GM18951 (cell line): ENCODE measurements at regions not wholly inside any gene's neighbourhood (a gene's known extent, or its start where the extent isn't known, plus 50 kb on each side); places are given as distances from the start of the nearest gene placed in this dataset.

Experiments used
- POLR2A ChIP-seq: IDR thresholded peaks from 4 replicates; pipeline ENCODE4 v1.6.1; 2011; ENCODE audit warnings: mild to moderate bottlenecking; ENCODE audit not compliant: insufficient read length, insufficient read depth; ENCODE audit errors: extremely low read depth
- in situ Hi-C: fragments of 300-500 bp; cut with MboI; formaldehyde crosslinking; loops from one replicate; pipeline ENCODE4 v1.12.0; 2022; ENCODE audit warnings: low sequenced_read_pairs, mixed read lengths, inconsistent platforms; ENCODE audit not compliant: unreplicated experiment

DNA sequence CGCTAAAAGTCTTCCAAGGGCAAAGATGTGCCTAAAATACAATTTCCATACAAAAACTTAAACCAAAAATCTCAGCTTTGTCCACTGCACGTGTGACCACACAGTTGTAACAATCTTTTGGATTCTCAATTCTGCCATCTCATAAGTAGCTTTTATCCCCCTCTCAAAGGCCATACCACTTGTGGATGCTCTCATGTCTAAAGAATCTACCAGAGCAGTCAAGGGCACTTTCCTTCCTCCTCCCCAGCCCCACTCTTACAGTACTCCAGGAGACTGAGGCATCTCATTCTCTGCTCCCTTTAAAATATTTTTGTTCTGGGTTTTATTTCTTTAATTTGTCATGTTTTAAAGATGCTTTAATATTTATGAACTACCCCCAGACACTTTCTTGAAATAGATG lies 102.3 kb upstream of the PFN2 start:
- in situ Hi-C loops, result no loop called here
- TF ChIP-seq POLR2A, result no peak

DNA sequence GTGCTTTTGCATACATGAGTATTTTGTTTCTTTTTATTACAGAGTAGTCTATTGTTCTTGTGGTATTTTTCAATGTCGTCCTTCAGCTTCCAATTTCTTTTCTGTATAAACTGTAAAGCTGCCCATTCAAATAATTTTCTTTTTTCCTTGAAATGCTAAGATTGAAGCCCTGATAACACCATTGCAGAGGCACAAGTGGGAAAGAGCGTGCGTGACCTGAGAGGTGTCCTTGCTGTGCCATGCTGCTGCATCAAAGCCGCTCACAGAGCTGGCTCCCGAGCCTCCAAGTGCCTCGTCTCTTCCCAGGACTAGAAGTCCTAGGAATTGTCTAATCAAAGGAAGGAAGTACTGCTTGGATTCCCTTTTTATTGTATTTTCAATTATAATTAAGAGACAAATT lies 101.9 kb upstream of the PFN2 start:
- no peak for TF ChIP-seq POLR2A
- in situ Hi-C loops, result no loop called here

DNA sequence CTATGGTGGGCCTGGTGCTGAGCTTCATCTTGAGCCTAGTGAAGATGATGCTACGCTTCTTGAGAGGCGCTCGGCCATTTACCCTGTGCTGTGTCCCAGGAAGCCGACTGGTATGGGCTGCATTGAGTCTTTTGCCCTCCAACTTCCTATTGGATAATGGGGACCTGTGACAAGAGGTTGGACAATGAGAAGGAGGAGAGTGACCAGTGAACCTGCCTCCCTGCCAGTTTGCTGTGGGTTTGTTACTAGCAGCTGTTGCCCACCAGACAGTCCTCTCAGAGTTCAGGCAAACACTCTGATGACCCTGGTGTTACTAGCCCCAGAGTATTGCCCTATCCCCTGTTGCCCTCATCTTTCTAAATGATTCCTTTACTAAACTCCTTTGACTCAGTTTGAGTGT lies 99.6 kb upstream of the PFN2 start:
- no peak for TF ChIP-seq POLR2A
- in situ Hi-C loops, result no loop called here

DNA sequence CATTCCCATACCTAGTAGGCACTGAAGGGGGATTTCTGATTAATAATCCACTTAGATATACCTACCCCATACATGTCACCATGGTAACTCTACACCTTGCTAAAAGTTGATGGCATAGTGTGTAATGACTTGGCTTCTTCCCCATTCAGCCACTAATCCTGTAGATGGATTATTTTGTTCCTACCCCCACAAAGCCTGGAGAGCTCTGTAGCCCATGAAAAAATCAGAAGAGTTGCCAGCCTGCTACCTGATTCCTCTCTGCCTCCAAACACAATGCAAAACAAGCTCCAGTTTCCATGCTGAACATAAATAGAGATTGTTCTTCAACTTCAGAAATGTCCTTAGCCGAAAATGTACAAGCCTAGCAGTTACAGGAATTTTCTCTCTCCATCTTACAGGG lies 98.9 kb upstream of the PFN2 start:
- no peak for TF ChIP-seq POLR2A
- in situ Hi-C loops, result no loop called here

DNA sequence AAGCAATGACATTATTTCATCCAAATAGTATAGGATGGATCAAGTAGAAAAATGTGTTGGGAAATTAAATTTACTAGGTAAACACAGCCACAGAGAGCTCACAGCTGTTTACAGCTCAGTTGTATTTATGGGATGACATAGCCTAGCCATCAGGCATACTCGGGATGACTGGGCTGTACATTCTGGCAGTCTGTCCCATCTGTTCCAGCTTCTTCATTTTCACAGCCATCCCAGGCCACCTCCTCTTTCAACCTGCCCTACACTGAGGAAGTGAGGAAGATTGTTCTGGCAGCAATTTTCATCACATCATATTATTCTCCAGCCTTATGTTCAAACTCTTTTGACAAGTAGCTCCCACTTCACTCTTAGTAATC lies 98.4 kb upstream of the PFN2 start:
- TF ChIP-seq POLR2A, result no peak
- in situ Hi-C loops, result no loop called here

DNA sequence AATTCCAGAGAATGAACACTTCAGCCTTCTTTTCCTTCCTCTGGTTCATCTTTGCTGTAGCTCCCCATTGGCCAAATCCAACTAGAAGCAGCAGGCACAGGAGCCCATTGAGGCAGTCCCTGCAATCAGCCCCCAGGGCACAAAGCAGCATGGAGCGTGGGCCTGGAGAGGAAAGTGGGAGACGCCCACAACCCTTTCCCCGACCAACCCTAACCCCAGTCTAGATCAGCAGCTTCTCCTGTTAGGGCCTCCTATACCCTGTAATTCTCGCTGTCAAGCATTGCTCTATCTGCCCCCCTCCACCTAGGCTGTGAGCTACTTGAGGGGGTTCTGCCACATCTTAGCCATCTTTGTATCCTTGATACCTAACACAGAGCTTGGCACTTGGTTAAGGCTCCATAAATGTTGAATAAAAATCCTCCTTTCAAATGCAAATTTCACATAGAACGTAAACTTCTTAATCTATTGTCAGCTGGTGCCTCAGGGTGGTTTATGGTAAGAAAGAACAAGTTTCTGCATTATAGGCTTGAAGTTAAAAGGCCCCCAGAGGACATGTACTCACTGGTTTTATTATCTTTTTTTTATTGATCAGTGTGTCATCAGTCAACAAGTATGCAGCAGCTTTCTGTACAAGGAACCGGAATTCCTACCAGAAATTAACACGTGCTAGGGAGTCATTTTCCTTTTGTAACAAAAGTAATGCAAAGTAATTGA lies 97.9 kb upstream of the PFN2 start:
- TF ChIP-seq POLR2A, result no peak
- in situ Hi-C loops, result no loop called here

DNA sequence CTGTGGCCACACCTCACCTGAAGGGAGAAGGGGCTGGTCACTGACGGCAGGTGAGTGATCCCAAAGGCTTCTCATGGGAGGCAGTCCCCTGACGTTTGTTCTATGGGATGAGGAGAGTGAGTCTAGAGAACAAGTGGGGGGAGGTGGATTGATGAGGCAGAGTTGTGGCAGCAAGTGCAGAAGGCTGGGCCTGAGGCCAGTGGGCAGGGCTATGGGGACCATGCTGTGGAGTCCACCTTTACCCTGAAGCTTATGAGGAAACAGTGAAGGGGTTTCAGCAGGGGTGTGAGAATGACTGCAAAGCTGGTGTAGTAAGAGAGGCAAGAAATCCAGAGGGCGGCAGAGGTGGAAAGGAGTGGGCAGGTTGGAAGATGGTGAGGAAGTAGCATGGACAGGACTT lies 96.9 kb upstream of the PFN2 start:
- in situ Hi-C loops, result no loop called here
- TF ChIP-seq POLR2A, result no peak

DNA sequence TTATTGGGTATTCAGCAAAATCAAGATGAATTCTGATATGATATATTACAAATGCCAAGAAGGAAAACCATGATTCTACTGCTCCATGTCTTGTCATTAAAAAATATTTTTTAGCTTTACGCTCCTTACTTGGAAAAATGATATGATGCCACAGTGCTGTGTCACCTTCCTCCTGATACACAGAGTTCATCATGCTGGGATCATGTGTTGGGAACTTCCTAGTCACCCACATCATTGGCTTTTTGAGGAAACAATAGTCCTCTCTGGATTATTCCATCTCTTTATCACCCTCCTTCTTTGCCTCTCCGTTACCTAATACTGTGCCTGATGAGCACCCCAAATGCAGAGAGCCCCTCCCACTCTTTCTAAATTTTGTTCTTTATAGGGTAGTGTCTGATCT lies 94.3 kb upstream of the PFN2 start:
- in situ Hi-C loops, result no loop called here
- no peak for TF ChIP-seq POLR2A

DNA sequence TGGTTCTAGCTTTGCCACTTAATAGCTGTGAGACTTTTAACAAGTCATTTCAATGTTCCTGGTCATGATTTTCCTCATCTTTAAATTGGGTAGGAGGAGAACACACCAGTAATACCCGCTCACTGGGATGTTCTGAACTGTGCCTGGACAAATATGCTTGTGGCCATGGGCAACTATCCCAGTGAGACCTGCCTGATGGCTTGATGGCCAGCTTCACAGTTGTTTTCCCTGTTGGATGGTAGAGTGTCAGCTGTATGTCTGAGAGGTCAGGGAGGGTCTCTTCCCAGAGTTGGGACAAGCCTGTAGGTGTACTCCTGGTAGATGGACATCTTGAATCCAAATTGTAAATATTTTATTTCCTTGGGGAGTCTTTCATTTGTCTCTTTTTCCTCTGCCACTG lies 92.5 kb upstream of the PFN2 start:
- in situ Hi-C loops, result no loop called here
- TF ChIP-seq POLR2A, result no peak

DNA sequence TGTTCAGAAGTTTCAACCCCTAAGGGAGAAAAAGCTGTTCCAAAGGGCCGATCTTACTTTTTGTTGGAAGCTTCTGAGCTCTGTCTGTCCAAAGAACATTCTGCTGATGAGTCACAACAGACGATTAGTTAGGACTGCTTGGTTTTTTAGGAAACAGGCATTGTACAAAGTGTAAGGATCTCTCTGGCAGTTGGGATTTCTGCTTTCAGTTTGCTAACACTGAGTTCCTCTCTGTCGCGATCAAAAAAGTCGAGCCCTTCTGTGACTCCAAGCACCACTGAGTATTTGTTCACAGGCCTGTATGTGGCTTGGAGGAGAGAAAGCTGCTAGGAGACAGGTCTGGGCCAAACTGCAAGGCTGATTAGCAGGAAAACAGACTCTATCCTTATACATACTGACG lies 91.8 kb upstream of the PFN2 start:
- TF ChIP-seq POLR2A, result no peak
- in situ Hi-C loops, result no loop called here

DNA sequence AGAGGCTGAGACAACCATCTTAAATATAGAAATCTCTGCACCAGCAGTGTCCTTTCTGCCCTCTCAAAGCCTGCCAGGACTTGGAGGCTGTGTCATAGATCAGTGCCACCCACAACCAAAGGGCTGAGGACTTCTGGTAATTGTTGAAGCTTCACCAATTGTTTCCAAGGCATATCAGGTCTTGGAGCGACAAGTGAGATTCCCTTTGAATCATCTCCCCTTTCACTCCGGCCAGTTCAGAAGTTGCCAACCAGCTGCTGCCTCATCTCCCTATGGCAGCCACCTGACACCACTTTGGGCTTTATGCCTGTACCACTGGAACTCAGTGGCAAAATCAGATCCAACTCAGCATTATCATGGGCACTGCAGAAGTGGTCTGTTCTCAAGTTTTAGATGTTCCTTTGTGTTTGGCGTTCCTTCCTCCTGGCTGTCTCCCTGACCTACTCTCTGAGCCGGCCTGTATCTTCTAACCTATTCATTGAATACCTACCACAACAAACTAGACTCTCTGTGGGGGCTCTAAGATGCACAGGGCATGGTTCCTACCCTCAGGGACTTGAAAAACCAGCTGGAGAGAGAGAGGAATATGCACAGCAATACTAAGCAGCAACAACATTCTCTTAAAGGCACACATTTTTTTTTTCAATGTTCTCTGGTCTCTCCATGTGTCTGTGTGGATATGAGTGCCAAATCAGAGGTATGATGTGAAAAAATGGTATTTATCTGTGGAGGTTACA lies 90.8 kb upstream of the PFN2 start:
- in situ Hi-C loops, result no loop called here
- TF ChIP-seq POLR2A, result no peak

DNA sequence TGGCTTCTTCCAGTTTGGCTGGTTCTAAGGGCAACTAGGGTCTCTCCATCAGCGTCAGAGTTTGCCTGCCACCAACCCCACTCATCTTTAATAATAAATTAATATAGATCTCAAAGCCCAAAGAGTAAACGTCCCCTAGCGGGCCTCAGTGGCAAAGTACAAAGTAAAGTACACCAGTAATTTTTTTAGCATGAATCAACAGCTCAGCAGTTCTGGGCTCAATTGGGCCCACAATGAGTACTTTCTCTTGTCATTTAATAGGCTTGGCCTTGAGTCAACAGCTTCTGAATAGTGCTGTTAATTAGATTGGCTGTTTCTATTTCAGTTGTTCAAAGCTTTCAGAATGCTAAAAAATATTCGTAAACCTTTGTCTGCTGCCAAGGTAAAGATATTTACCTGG lies 89.0 kb upstream of the PFN2 start:
- in situ Hi-C loops, result no loop called here
- no peak for TF ChIP-seq POLR2A

DNA sequence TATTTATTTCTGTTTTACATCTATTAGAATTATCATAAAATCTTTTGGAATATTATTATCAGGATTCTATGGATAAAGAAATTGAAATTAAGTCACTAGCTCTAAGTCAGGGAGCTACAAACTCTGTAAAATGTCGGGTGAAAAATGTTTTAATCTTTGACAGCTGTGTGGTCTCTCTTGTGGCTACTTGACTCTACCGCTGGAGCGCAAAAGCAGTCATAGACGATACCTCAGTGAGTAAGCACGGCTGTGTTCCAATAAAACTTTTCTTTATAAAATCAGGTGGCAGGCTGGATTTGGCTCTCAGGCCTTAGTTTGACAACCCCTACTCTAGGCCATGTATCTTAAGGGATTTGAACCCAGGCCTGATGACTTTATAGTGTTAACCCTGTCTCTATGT lies 88.5 kb upstream of the PFN2 start:
- no peak for TF ChIP-seq POLR2A
- in situ Hi-C loops, result no loop called here

DNA sequence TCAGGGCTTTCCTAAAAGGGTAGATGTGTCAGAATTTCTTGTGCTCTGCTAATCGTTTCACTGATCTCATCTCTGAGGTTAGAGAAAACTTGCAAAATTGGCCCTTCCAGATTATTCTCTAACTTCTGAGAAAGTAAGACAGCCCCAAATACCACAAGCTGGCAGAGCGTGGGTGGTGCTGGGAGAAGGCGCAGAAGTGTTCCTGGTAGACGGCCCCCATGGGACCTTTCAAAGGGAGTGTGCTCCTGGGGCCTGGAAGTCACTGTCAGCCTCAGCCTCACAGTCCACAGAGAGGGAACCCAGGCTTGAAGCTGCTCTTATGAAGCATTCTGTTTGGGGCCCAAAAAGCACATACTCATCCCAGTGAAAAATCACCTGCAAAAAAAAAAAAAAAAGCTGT lies 86.5 kb upstream of the PFN2 start:
- no peak for TF ChIP-seq POLR2A
- in situ Hi-C loops, result no loop called here
